GM08714 (cell line): ENCODE measurements at regions not wholly inside any gene's neighbourhood (a gene's known extent, or its start where the extent isn't known, plus 50 kb on each side); places are given as distances from the start of the nearest gene placed in this dataset.

Source experiments
- H3K4me3 ChIP-seq: fragments of 200-500 bp; sonication (Bioruptor generic); 2 replicates; pipeline ENCODE4 v1.5.1; 2014; ENCODE audit warnings: mild to moderate bottlenecking, low read length, inconsistent platforms
- ZNF274 ChIP-seq: IDR thresholded peaks from 2 replicates; pipeline ENCODE4 v1.6.1; 2012; ENCODE audit warnings: mild to moderate bottlenecking, low read depth, low read length

- no peak for TF ChIP-seq ZNF274
- no peak overlapping the region for H3K4me3 ChIP-seq
Measured at GRCh38 chr21:16519644-16520043, 789.9 kb downstream of the USP25 start.

- no peak overlapping the region for H3K4me3 ChIP-seq
- no peak for TF ChIP-seq ZNF274
Measured at GRCh38 chr21:16522548-16522947, 792.8 kb downstream of the USP25 start.

- H3K4me3 ChIP-seq: no peak overlapping the region
- no peak for TF ChIP-seq ZNF274
Measured at GRCh38 chr21:16530656-16531055, 800.9 kb downstream of the USP25 start.

GRCh38 chr21:16532840-16533239, 803.1 kb downstream of the USP25 start:
- TF ChIP-seq ZNF274: no peak

GRCh38 chr21:16533692-16534407, 804.1 kb downstream of the USP25 start:
- no peak overlapping the region for H3K4me3 ChIP-seq
- TF ChIP-seq ZNF274: no peak

More at GRCh38 chr21:16532840-16533239, 803.1 kb downstream of the USP25 start:
- H3K4me3 ChIP-seq: no peak overlapping the region

GRCh38 chr21:16534408-16535101, 804.8 kb downstream of the USP25 start:
- TF ChIP-seq ZNF274: no peak
- no peak overlapping the region for H3K4me3 ChIP-seq

- no peak for TF ChIP-seq ZNF274
- no peak overlapping the region; the same call in 1 of the 2 replicates for H3K4me3 ChIP-seq
Measured at GRCh38 chr21:16535102-16535422, 805.3 kb downstream of the USP25 start.

GRCh38 chr21:16535626-16536025, 805.8 kb downstream of the USP25 start:
- TF ChIP-seq ZNF274: no peak
- H3K4me3 ChIP-seq: no peak overlapping the region

- TF ChIP-seq ZNF274: no peak
- no peak overlapping the region for H3K4me3 ChIP-seq
Measured at GRCh38 chr21:16536140-16536539, 806.4 kb downstream of the USP25 start.

- TF ChIP-seq ZNF274: no peak
- H3K4me3 ChIP-seq: peak overlapping the region; percentile 41; the same call in 1 of the 2 replicates
Measured at GRCh38 chr21:16536643-16537434, 807.1 kb downstream of the USP25 start.

- H3K4me3 ChIP-seq: no peak overlapping the region
- TF ChIP-seq ZNF274: no peak
Measured at GRCh38 chr21:16537501-16537900, 807.7 kb downstream of the USP25 start.

- H3K4me3 ChIP-seq: no peak overlapping the region
- TF ChIP-seq ZNF274: no peak
Measured at GRCh38 chr21:16538405-16538804, 808.6 kb downstream of the USP25 start.

- no peak for TF ChIP-seq ZNF274
- H3K4me3 ChIP-seq: no peak overlapping the region
Measured at GRCh38 chr21:16538936-16539440, 809.2 kb downstream of the USP25 start.

- no peak overlapping the region for H3K4me3 ChIP-seq
- no peak for TF ChIP-seq ZNF274
Measured at GRCh38 chr21:16540966-16541727, 811.4 kb downstream of the USP25 start.

- no peak overlapping the region for H3K4me3 ChIP-seq
- TF ChIP-seq ZNF274: no peak
Measured at GRCh38 chr21:16550118-16550517, 820.3 kb downstream of the USP25 start.
